ENCODE measurements at regions not wholly inside any gene's neighbourhood (a gene's known extent, or its start where the extent isn't known, plus 50 kb on each side); places are given as distances from the start of the nearest gene placed in this dataset.

GRCh38 chr13:77458736-77459135 lies 76.8 kb upstream of the SCEL start:
- TF ChIP-seq CTCF (IDR thresholded peaks at IDR 0.05) (no peak), POLR2A (IDR thresholded peaks at IDR 0.05) (no peak)

Data from adrenal gland (tissue), 5 donors.